ENCODE measurements at regions not wholly inside any gene's neighbourhood (a gene's known extent, or its start where the extent isn't known, plus 50 kb on each side); places are given as distances from the start of the nearest gene placed in this dataset.

DNA sequence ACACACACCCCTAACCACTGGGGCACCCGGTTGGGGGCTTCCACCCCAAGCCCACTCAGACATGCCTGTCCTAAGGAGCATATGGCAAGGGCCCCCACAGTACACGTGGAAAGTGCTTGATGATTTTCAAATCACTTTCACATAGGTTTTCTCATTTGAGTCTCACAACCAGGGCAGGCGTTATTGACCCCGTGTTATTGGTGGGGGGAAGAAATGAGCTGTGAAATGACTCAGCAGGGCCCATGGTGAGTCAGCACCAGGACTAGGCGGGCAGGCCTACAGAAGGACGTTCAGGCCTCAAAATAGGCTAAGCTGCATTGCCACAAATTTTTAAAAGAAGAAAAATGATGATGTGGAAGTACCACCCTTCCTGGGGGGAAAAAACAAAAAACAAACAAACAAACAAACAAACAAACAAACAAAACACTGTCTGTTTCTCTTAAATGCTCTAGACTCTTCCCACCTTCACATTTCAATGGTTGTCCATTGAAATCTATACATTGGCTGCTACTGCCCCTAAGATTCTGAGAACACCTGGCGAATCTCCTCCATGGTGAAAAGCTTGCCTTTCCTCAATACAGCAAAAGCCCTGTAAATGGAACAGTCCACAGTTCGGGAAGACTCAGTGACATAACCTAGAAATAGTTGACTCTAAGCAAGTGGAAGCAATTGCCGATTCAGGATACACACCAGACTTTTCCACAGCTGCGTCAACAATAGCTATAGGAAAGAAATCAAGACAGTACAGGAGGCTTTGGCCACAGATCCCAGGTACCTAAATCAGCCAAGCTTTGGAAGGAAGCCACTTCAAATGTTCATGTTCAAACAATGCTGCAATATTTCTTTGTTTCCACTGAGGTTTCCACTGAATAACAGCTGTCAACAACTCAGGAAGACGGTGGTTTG lies 234.7 kb downstream of the TOMM20 start (continued):
- TF ChIP-seq, protein P1, sequence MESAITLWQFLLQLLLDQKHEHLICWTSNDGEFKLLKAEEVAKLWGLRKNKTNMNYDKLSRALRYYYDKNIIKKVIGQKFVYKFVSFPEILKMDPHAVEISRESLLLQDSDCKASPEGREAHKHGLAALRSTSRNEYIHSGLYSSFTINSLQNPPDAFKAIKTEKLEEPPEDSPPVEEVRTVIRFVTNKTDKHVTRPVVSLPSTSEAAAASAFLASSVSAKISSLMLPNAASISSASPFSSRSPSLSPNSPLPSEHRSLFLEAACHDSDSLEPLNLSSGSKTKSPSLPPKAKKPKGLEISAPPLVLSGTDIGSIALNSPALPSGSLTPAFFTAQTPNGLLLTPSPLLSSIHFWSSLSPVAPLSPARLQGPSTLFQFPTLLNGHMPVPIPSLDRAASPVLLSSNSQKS (CRISPR knock-in tag; IDR thresholded peaks at IDR 0.05): 0 out of 2 replicates have a peak, but pooled peaks have one; percentile 22
- TF ChIP-seq, protein P2, sequence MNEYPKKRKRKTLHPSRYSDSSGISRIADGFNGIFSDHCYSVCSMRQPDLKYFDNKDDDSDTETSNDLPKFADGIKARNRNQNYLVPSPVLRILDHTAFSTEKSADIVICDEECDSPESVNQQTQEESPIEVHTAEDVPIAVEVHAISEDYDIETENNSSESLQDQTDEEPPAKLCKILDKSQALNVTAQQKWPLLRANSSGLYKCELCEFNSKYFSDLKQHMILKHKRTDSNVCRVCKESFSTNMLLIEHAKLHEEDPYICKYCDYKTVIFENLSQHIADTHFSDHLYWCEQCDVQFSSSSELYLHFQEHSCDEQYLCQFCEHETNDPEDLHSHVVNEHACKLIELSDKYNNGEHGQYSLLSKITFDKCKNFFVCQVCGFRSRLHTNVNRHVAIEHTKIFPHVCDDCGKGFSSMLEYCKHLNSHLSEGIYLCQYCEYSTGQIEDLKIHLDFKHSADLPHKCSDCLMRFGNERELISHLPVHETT (CRISPR knock-in tag; conservative IDR thresholded peaks at IDR 0.05 in 1 of 2, IDR thresholded peaks at IDR 0.05 in 1 of 2): peak in 1 of 2 experiments; percentile 95; a peak in 2 of 4 replicates
- TF ChIP-seq, protein P3, sequence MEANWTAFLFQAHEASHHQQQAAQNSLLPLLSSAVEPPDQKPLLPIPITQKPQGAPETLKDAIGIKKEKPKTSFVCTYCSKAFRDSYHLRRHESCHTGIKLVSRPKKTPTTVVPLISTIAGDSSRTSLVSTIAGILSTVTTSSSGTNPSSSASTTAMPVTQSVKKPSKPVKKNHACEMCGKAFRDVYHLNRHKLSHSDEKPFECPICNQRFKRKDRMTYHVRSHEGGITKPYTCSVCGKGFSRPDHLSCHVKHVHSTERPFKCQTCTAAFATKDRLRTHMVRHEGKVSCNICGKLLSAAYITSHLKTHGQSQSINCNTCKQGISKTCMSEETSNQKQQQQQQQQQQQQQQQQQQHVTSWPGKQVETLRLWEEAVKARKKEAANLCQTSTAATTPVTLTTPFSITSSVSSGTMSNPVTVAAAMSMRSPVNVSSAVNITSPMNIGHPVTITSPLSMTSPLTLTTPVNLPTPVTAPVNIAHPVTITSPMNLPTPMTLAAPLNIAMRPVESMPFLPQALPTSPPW (CRISPR knock-in tag; IDR thresholded peaks at IDR 0.05): peak; percentile 64; the same call in 1 of the 2 replicates
- TF ChIP-seq ELF4 (CRISPR knock-in tag; IDR thresholded peaks at IDR 0.05): 0 out of 2 replicates have a peak, but pooled peaks have one; percentile 35
- peak; percentile 95 for TF ChIP-seq FOSL1 (tag; conservative IDR thresholded peaks at IDR 0.05)
- TF ChIP-seq SMARCE1 (IDR thresholded peaks at IDR 0.05): 0 out of 2 replicates have a peak, but pooled peaks have one; percentile 57
- TF ChIP-seq RB1 (IDR thresholded peaks at IDR 0.05; ENCODE audit: low read depth): 0 out of 2 replicates have a peak, but pooled peaks have one; percentile 1
- TF ChIP-seq HDAC8 (tag; IDR thresholded peaks at IDR 0.05): 0 out of 2 replicates have a peak, but pooled peaks have one; percentile 43
- TF ChIP-seq, protein P4, sequence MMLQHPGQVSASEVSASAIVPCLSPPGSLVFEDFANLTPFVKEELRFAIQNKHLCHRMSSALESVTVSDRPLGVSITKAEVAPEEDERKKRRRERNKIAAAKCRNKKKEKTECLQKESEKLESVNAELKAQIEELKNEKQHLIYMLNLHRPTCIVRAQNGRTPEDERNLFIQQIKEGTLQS (IDR thresholded peaks at IDR 0.05): peak; percentile 86
- TF ChIP-seq, protein P4 (CRISPR knock-in tag; conservative IDR thresholded peaks at IDR 0.05): no peak
- TF ChIP-seq NFIX (CRISPR knock-in tag; IDR thresholded peaks at IDR 0.05; ENCODE audit: low read depth): no peak
- TF ChIP-seq JUNB (CRISPR knock-in tag; conservative IDR thresholded peaks at IDR 0.05): no peak; the same call in 1 of the 2 replicates
- no peak for TF ChIP-seq SREBF2 (CRISPR knock-in tag; IDR thresholded peaks at IDR 0.05)
- TF ChIP-seq, protein P5, sequence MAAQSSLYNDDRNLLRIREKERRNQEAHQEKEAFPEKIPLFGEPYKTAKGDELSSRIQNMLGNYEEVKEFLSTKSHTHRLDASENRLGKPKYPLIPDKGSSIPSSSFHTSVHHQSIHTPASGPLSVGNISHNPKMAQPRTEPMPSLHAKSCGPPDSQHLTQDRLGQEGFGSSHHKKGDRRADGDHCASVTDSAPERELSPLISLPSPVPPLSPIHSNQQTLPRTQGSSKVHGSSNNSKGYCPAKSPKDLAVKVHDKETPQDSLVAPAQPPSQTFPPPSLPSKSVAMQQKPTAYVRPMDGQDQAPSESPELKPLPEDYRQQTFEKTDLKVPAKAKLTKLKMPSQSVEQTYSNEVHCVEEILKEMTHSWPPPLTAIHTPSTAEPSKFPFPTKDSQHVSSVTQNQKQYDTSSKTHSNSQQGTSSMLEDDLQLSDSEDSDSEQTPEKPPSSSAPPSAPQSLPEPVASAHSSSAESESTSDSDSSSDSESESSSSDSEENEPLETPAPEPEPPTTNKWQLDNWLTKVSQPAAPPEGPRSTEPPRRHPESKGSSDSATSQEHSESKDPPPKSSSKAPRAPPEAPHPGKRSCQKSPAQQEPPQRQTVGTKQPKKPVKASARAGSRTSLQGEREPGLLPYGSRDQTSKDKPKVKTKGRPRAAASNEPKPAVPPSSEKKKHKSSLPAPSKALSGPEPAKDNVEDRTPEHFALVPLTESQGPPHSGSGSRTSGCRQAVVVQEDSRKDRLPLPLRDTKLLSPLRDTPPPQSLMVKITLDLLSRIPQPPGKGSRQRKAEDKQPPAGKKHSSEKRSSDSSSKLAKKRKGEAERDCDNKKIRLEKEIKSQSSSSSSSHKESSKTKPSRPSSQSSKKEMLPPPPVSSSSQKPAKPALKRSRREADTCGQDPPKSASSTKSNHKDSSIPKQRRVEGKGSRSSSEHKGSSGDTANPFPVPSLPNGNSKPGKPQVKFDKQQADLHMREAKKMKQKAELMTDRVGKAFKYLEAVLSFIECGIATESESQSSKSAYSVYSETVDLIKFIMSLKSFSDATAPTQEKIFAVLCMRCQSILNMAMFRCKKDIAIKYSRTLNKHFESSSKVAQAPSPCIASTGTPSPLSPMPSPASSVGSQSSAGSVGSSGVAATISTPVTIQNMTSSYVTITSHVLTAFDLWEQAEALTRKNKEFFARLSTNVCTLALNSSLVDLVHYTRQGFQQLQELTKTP (IDR thresholded peaks at IDR 0.05; ENCODE audit: low read depth in 1 of 2, partially characterized antibody in 2 of 2): no peak
- TF ChIP-seq, protein P6, sequence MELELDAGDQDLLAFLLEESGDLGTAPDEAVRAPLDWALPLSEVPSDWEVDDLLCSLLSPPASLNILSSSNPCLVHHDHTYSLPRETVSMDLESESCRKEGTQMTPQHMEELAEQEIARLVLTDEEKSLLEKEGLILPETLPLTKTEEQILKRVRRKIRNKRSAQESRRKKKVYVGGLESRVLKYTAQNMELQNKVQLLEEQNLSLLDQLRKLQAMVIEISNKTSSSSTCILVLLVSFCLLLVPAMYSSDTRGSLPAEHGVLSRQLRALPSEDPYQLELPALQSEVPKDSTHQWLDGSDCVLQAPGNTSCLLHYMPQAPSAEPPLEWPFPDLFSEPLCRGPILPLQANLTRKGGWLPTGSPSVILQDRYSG (tag; conservative IDR thresholded peaks at IDR 0.05; ENCODE audit: low read depth): peak; percentile 88; the same call in 1 of the 2 replicates

Measured in K562 (cell line).